H1 (cell line): ENCODE measurements at regions not wholly inside any gene's neighbourhood (a gene's known extent, or its start where the extent isn't known, plus 50 kb on each side); places are given as distances from the start of the nearest gene placed in this dataset.

ENCODE experiments used
- CTCF ChIA-PET: fragments of 300-600 bp; sonication (Branson Sonifier 250); formaldehyde crosslinking; loops from one replicate; lab custom pipeline; 2021; ENCODE audit not compliant: partially characterized antibody; lab: Charles Lee
- POLR2A ChIA-PET: fragments of 300-600 bp; sonication (Branson Sonifier 250); formaldehyde crosslinking; loops from one replicate; lab custom pipeline; 2021; ENCODE audit warnings: inconsistent platforms; ENCODE audit not compliant: partially characterized antibody; lab: Charles Lee
- DNase-seq, 2 experiments: peaks; one replicate each; pipeline versions ENCODE4 v3.0.0 to v3.0.0-alpha.2; 2010 to 2022; ENCODE audit warnings: low spot score in 2 of 2, low read depth in 1 of 2, mixed read lengths in 1 of 2
- FAIRE-seq: peaks from 2 replicates; lab custom pipeline; 2011; peaks lifted over from hg19 to GRCh38; lab: Jason Lieb, UNC
- H2AFZ ChIP-seq: 2 replicates; pipeline ENCODE4 v1.8.1; 2012; ENCODE audit warnings: low read length, inconsistent platforms
- H2AK5ac ChIP-seq: 2 replicates; pipeline ENCODE4 v1.6.1; 2013; ENCODE audit warnings: low read depth, low read length
- H2BK120ac ChIP-seq: replicated peaks from 2 replicates; pipeline ENCODE3; 2013; ENCODE audit warnings: low read depth, low read length, inconsistent platforms
- H2BK12ac ChIP-seq: 2 replicates; pipeline ENCODE4 v1.6.1; 2013; ENCODE audit warnings: low read depth, low read length
- H2BK15ac ChIP-seq: 2 replicates; pipeline ENCODE4 v1.6.1; 2013; ENCODE audit warnings: low read length
- H2BK20ac ChIP-seq: 2 replicates; pipeline ENCODE4 v1.6.1; 2013; ENCODE audit warnings: low read length
- H2BK5ac ChIP-seq: 2 replicates; pipeline ENCODE4 v1.6.1; 2013; ENCODE audit warnings: low read depth, low read length
- H3K14ac ChIP-seq: 2 replicates; pipeline ENCODE4 v1.6.1; 2013; ENCODE audit warnings: inconsistent platforms; ENCODE audit not compliant: insufficient read length
- H3K18ac ChIP-seq: 2 replicates; pipeline ENCODE4 v1.6.1; 2013; ENCODE audit warnings: low read length; ENCODE audit errors: extremely low read depth
- H3K23ac ChIP-seq: 2 replicates; pipeline ENCODE4 v1.6.1; 2013; ENCODE audit warnings: inconsistent platforms; ENCODE audit not compliant: insufficient read length
- H3K23me2 ChIP-seq: 2 replicates; pipeline ENCODE4 v1.6.1; 2013; ENCODE audit warnings: low read depth, low read length
- H3K27ac ChIP-seq: 2 replicates; pipeline ENCODE4 v1.6.1; 2011; ENCODE audit warnings: low read depth, low read length, inconsistent platforms
- H3K27me3 ChIP-seq, 4 experiments: replicated peaks in 1 of 4; 1 replicate in 1 of 4; 2 replicates in 3 of 4; pipeline versions ENCODE4 v1.6.1 to v1.8.1; 2011 to 2013; ENCODE audit warnings: low read length in 3 of 4, mild to moderate bottlenecking in 3 of 4, inconsistent platforms in 2 of 4, mixed read lengths in 2 of 4, moderate library complexity in 1 of 4; ENCODE audit not compliant: control insufficient read depth in 3 of 4, insufficient read depth in 3 of 4; ENCODE audit errors: extremely low read depth in 1 of 4
- H3K36me3 ChIP-seq, 4 experiments: 2 replicates each; pipeline versions ENCODE4 v1.6.1 to v1.8.1; 2011 to 2013; ENCODE audit warnings: mild to moderate bottlenecking in 4 of 4, low read length in 3 of 4, moderate library complexity in 2 of 4, control low read depth in 1 of 4, inconsistent platforms in 1 of 4; ENCODE audit not compliant: insufficient read depth in 4 of 4, control insufficient read depth in 2 of 4
- H3K4ac ChIP-seq: replicated peaks from 2 replicates; pipeline ENCODE3; 2013; ENCODE audit warnings: low read length, low read depth, mixed read lengths, inconsistent platforms; ENCODE audit not compliant: insufficient read length
- H3K4me1 ChIP-seq, 4 experiments: replicated peaks in 1 of 4; 1 replicate in 1 of 4; 2 replicates in 3 of 4; pipeline versions ENCODE4 v1.6.1 to v1.8.1; 2011 to 2013; ENCODE audit warnings: low read length in 3 of 4, inconsistent platforms in 2 of 4, mixed read lengths in 1 of 4; ENCODE audit not compliant: insufficient read depth in 4 of 4, control insufficient read depth in 3 of 4
- H3K4me2 ChIP-seq, 2 experiments: 2 replicates each; pipeline versions ENCODE4 v1.6.1 to v1.8.1; 2011 to 2013; ENCODE audit warnings: low read depth in 2 of 2, low read length in 2 of 2, control low read depth in 1 of 2, inconsistent platforms in 1 of 2, mild to moderate bottlenecking in 1 of 2; ENCODE audit not compliant: insufficient read depth in 1 of 2
- H3K4me3 ChIP-seq, 4 experiments: fragments of 200-600, 300-600 bp in 1 of 4; sonication (generic), shearing (Covaris generic), sonication (Bioruptor Twin) in 1 of 4; 2 replicates each; pipeline versions ENCODE4 v1.5.1 to v1.8.1; 2011 to 2016; ENCODE audit warnings: low read length in 4 of 4, low read depth in 3 of 4, control low read depth in 2 of 4, inconsistent platforms in 2 of 4, mild to moderate bottlenecking in 2 of 4, mixed read lengths in 1 of 4, moderate library complexity in 1 of 4; ENCODE audit not compliant: insufficient read depth in 2 of 4; ENCODE audit errors: extremely low read depth in 1 of 4
- H3K56ac ChIP-seq: replicated peaks from 2 replicates; pipeline ENCODE3; 2013; ENCODE audit warnings: low read depth, mild to moderate bottlenecking, mixed read lengths, low read length, inconsistent platforms; ENCODE audit not compliant: insufficient read length
- H3K79me1 ChIP-seq: 2 replicates; pipeline ENCODE4 v1.6.1; 2013; ENCODE audit warnings: low read depth, low read length, control low read depth
- H3K79me2 ChIP-seq, 2 experiments: 2 replicates each; pipeline versions ENCODE4 v1.6.1 to v1.8.1; 2012 to 2013; ENCODE audit warnings: low read length in 2 of 2, mild to moderate bottlenecking in 2 of 2, inconsistent platforms in 1 of 2; ENCODE audit not compliant: insufficient read depth in 2 of 2, control insufficient read depth in 1 of 2
- H3K9ac ChIP-seq, 4 experiments: replicated peaks in 1 of 4; 1 replicate in 1 of 4; 2 replicates in 3 of 4; pipeline versions ENCODE4 v1.6.1 to v1.8.1; 2011 to 2013; ENCODE audit warnings: low read depth in 3 of 4, low read length in 3 of 4, control low read depth in 2 of 4, mild to moderate bottlenecking in 2 of 4, moderate library complexity in 2 of 4, inconsistent platforms in 1 of 4; ENCODE audit errors: extremely low read depth in 1 of 4
- H3K9me3 ChIP-seq, 2 experiments: 2 replicates each; pipeline versions ENCODE4 v1.6.1 to v1.8.1; 2012 to 2013; ENCODE audit warnings: mild to moderate bottlenecking in 2 of 2, moderate library complexity in 2 of 2, control low read depth in 1 of 2, inconsistent platforms in 1 of 2, low read depth in 1 of 2, low read length in 1 of 2, mixed read lengths in 1 of 2; ENCODE audit not compliant: insufficient read depth in 2 of 2
- H4K20me1 ChIP-seq, 2 experiments: replicated peaks in 1 of 2; 2 replicates each; pipeline versions ENCODE3 to v1.8.1; 2011 to 2013; ENCODE audit warnings: inconsistent platforms in 2 of 2, low read length in 2 of 2, mild to moderate bottlenecking in 1 of 2; ENCODE audit not compliant: insufficient read depth in 2 of 2, control insufficient read depth in 1 of 2
- H4K5ac ChIP-seq: 2 replicates; pipeline ENCODE4 v1.6.1; 2013; ENCODE audit warnings: low read length, low read depth, mixed read lengths, inconsistent platforms; ENCODE audit not compliant: insufficient read length
- H4K8ac ChIP-seq: 2 replicates; pipeline ENCODE4 v1.8.0; 2013; ENCODE audit warnings: mild to moderate bottlenecking, moderate library complexity, low read length, inconsistent platforms; ENCODE audit not compliant: insufficient read depth; ENCODE audit errors: extremely low read depth
- H4K91ac ChIP-seq: replicated peaks from 2 replicates; pipeline ENCODE3; 2013; ENCODE audit warnings: low read length, mixed read lengths, inconsistent platforms; ENCODE audit not compliant: insufficient read length
- CREB1 ChIP-seq: IDR thresholded peaks from 2 replicates; pipeline ENCODE4 v1.6.1; 2012; ENCODE audit warnings: inconsistent platforms
- KDM4A ChIP-seq: IDR thresholded peaks from one replicate; pipeline ENCODE4 v1.7.1; 2012; ENCODE audit warnings: low read depth, mild to moderate bottlenecking, moderate library complexity, low read length, inconsistent platforms; ENCODE audit not compliant: severe bottlenecking
- RNF2 ChIP-seq: fragments of 200-900, 300-1000 bp; sonication (generic); IDR thresholded peaks from 2 replicates; pipeline ENCODE4 v1.7.1; 2016; ENCODE audit warnings: borderline replicate concordance, low read depth, mild to moderate bottlenecking, antibody characterized with exemption, low read length; ENCODE audit not compliant: poor library complexity, severe bottlenecking; ENCODE audit errors: missing control alignments
- SUZ12 ChIP-seq: fragments of 200-600 bp; sonication (generic); IDR thresholded peaks from 2 replicates; pipeline ENCODE4 v1.6.1; 2012; ENCODE audit warnings: mild to moderate bottlenecking, inconsistent platforms, low read length, moderate library complexity, mixed read lengths
- WGBS, 2 experiments: shearing (Covaris generic) in 1 of 2; methylation state at CpG; one replicate each; pipeline versions ENCODE4 v1.1.6 to v1.1.7; 2013 to 2015; ENCODE audit warnings: low lambda C conversion rate in 2 of 2, mixed read lengths in 2 of 2, inconsistent platforms in 1 of 2, low coverage in 1 of 2, missing lambda C conversion rate in 1 of 2; ENCODE audit not compliant: insufficient replicate concordance in 2 of 2, insufficient coverage in 1 of 2, insufficient read length in 1 of 2; ENCODE audit errors: extremely low coverage in 1 of 2, missing lambda C conversion rate in 1 of 2; 5-methylcytosine and 5-hydroxymethylcytosine counted together
- TF ChIP-seq, protein P1 (sequence below): IDR thresholded peaks from 2 replicates; pipeline ENCODE4 v1.6.1; 2012; ENCODE audit warnings: inconsistent platforms

DNA sequence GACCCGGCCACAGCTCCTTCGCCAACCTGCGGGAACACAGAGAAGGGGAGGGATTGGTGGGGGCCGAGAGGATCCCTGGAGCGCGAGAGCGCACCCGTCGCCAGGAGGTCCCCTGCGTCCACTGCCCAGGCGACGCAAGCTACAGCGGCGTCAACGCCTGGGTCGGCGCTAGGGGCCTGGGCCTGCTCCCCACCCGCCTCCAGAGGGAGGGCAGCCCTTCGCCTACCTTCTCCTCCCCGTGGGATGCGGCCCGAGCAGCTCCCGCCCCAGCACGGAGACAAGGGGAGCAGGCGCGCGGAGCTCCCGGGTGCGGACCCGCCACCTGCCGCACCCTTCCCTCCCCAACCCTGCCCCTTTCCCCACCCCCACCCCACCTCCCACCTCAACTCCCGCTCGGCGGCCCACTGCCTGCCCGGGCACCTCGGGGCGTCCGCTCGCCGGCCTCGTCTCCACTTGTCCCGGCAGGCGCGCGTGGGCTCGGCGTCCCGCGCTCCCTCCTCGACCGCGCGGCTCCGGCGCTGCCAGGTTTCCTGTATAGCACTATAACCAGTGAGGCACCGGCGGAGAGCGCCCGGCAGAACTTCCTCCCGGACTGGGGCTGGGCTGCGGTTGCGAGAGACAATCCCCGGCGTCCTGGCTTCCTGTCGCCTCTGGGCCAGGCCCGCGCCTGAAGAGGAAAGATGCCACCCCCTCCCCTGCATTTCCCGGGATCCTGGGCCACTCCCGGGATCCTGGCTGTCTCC, 119.1 kb upstream of the SMURF2 start:
- Histone ChIP-seq H3K27ac (no peak overlapping the region), H3K4ac (no peak overlapping the region), H4K8ac (no peak overlapping the region), H2BK20ac (no peak overlapping the region), H3K36me3 (peaks cover 0 to 4% (median 0%) of the 10 kb centered on the region in 4 experiments; a peak in 1 of 8 replicates), H3K9ac (no peak overlapping the region; a peak in 1 of 7 replicates), H3K79me2 (no peaks in the 10 kb centered on the region), H3K23me2 (peaks cover 14% of the 10 kb centered on the region; the same call in 1 of the 2 replicates), H3K18ac (no peak overlapping the region), H3K14ac (no peak overlapping the region), H2AK5ac (no peak overlapping the region), H4K91ac (no peak overlapping the region), H3K4me2 (peak overlapping the region; percentile 62 to 89), H4K5ac (no peak overlapping the region), H2BK12ac (peak overlapping the region; percentile 27; the same call in 1 of the 2 replicates), H2AFZ (no peak overlapping the region), H3K4me3 (peak overlapping the region; percentile 47 to 68 (median 56)), H3K4me1 (peaks cover 3 to 20% (median 11%) of the 10 kb centered on the region in 4 experiments), H3K79me1 (no peaks in the 10 kb centered on the region), H2BK120ac (no peak overlapping the region), H2BK15ac (no peak overlapping the region), H3K56ac (no peak overlapping the region), H2BK5ac (no peak overlapping the region), H3K23ac (no peak overlapping the region), H4K20me1 (peaks cover 0 to 7% of the 10 kb centered on the region in 2 experiments), H3K9me3 (no peaks in the 10 kb centered on the region), H3K27me3 (peaks cover 31 to 59% (median 52%) of the 10 kb centered on the region in 4 experiments)
- CTCF ChIA-PET: interaction anchor here (0.7 kb wide), 1 partner anchor 9 kb away, joined by 3 read pairs; no protein-coding TSS in a partner anchor
- no peak for TF ChIP-seq CREB1
- TF ChIP-seq KDM4A: peak; percentile 51
- peak; percentile 57 for TF ChIP-seq SUZ12
- peak; percentile 42 for TF ChIP-seq RNF2
- TF ChIP-seq, protein P1, sequence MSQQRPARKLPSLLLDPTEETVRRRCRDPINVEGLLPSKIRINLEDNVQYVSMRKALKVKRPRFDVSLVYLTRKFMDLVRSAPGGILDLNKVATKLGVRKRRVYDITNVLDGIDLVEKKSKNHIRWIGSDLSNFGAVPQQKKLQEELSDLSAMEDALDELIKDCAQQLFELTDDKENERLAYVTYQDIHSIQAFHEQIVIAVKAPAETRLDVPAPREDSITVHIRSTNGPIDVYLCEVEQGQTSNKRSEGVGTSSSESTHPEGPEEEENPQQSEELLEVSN: no peak
- FAIRE-seq: no peak
- 2% methylated on average over 30 of the region's 69 CpGs; no CpG with 5 or more reads in 1 of the 2 experiments for WGBS, 2 experiments
- DNase-seq: peak in 1 of 2 experiments; percentile 73
- POLR2A ChIA-PET: interaction anchor here (0.9 kb wide), 1 partner anchor 33 kb away, joined by 3 read pairs; no protein-coding TSS in a partner anchor
